GM12878 (cell line): ENCODE measurements at regions not wholly inside any gene's neighbourhood (a gene's known extent, or its start where the extent isn't known, plus 50 kb on each side); places are given as distances from the start of the nearest gene placed in this dataset.

Source experiments
- ATAC-seq: fragments of 200-7000 bp; cut with Tn5 transposase; 3 replicates; pipeline ENCODE4 v1.9.1; 2020; ENCODE audit warnings: mild to moderate bottlenecking, moderate library complexity
- BruUV-seq: library from RNA; stranded (reverse); fragments of 400-500 nt; replicated peaks from 2 replicates; lab custom pipeline; 2021; lab: Mats Ljungman, UMichigan
- CTCF ChIA-PET: fragments of 300-600 bp; sonication (Branson Sonifier 250); formaldehyde crosslinking; extraction: SDS; loops from one replicate; lab custom pipeline; 2021; ENCODE audit warnings: inconsistent platforms; lab: Yijun Ruan, JAX
- POLR2A ChIA-PET: fragments of 350-600 bp; formaldehyde crosslinking; extraction: SDS; loops from one replicate; lab custom pipeline; 2021; ENCODE audit warnings: inconsistent platforms; lab: Charles Lee
- RAD21 ChIA-PET: fragments of 300-600 bp; sonication (Branson Sonifier 250); formaldehyde crosslinking; loops from one replicate; lab custom pipeline; 2023; ENCODE audit warnings: antibody characterized with exemption; ENCODE audit not compliant: unreplicated experiment; lab: Charles Lee
- SMC1A ChIA-PET: fragments of 300-600 bp; sonication (Branson Sonifier 250); formaldehyde crosslinking; loops from one replicate; lab custom pipeline; 2023; ENCODE audit not compliant: unreplicated experiment, uncharacterized antibody; lab: Charles Lee
- DNase-seq: peaks from one replicate; pipeline ENCODE4 v3.0.0-alpha.2; 2011; ENCODE audit warnings: low read depth, low spot score
- FAIRE-seq: peaks from 3 replicates; lab custom pipeline; 2011; peaks lifted over from hg19 to GRCh38; lab: Jason Lieb, UNC
- H2AFZ ChIP-seq: 2 replicates; pipeline ENCODE4 v1.6.0; 2011; ENCODE audit warnings: low read depth, low read length, control low read depth; ENCODE audit not compliant: control insufficient read depth
- H3K27ac ChIP-seq: 2 replicates; pipeline ENCODE4 v1.5.1; 2011; ENCODE audit warnings: control low read depth; ENCODE audit not compliant: control insufficient read depth, insufficient read depth
- H3K27me3 ChIP-seq, 2 experiments: replicated peaks in 1 of 2; 2 replicates each; pipeline versions ENCODE4 v1.6.0 to v1.6.1; 2011; ENCODE audit warnings: low read length in 1 of 2; ENCODE audit not compliant: control insufficient read depth in 2 of 2, insufficient read depth in 2 of 2
- H3K36me3 ChIP-seq, 2 experiments: 2 replicates each; pipeline ENCODE4 v1.5.1; 2011; ENCODE audit warnings: low read length in 1 of 2; ENCODE audit not compliant: control insufficient read depth in 2 of 2, insufficient read depth in 2 of 2
- H3K4me1 ChIP-seq: 2 replicates; pipeline ENCODE4 v1.6.1; 2011; ENCODE audit warnings: mild to moderate bottlenecking, low read length, moderate library complexity, mixed read lengths; ENCODE audit not compliant: control insufficient read depth, insufficient read depth
- H3K4me2 ChIP-seq: 2 replicates; pipeline ENCODE4 v1.6.0; 2011; ENCODE audit warnings: control low read depth; ENCODE audit not compliant: control insufficient read depth, insufficient read depth
- H3K4me3 ChIP-seq: fragments of 200-600 bp; sonication (generic); 2 replicates; pipeline ENCODE4 v1.5.1; 2016
- H3K79me2 ChIP-seq: 2 replicates; pipeline ENCODE4 v1.6.0; 2011; ENCODE audit warnings: low read length; ENCODE audit not compliant: control insufficient read depth, insufficient read depth
- H3K9ac ChIP-seq: 2 replicates; pipeline ENCODE4 v1.8.0; 2011; ENCODE audit warnings: low read length, control low read depth, mixed read lengths; ENCODE audit not compliant: control insufficient read depth, insufficient read depth
- H3K9me3 ChIP-seq: replicated peaks from 3 replicates; pipeline ENCODE4 v1.5.1; 2011; ENCODE audit warnings: mild to moderate bottlenecking, low read length; ENCODE audit not compliant: control insufficient read depth, insufficient read depth
- H4K20me1 ChIP-seq: 2 replicates; pipeline ENCODE4 v1.6.0; 2011; ENCODE audit not compliant: control insufficient read depth, insufficient read depth
- BRCA1 ChIP-seq: IDR thresholded peaks from 2 replicates; pipeline ENCODE4 v1.6.1; 2011; ENCODE audit warnings: low read depth, low read length, improper control_type of control experiment
- CBX3 ChIP-seq: fragments of 200-600 bp; sonication (generic); IDR thresholded peaks from 2 replicates; pipeline ENCODE4 v1.6.1; 2016; ENCODE audit warnings: low read depth, borderline replicate concordance
- NR2C1 ChIP-seq: fragments of 450-650 bp; IDR thresholded peaks from 2 replicates; pipeline ENCODE4 v1.6.1; 2017; ENCODE audit warnings: antibody characterized with exemption, mild to moderate bottlenecking, moderate library complexity
- PAX5 ChIP-seq: IDR thresholded peaks from 2 replicates; pipeline ENCODE4 v1.6.1; 2011; ENCODE audit warnings: low read depth, low read length, borderline replicate concordance
- SMARCA5 ChIP-seq: fragments of 450-650 bp; IDR thresholded peaks from 2 replicates; pipeline ENCODE4 v1.6.1; 2017; ENCODE audit warnings: mild to moderate bottlenecking
- TCF7 ChIP-seq: IDR thresholded peaks from 2 replicates; pipeline ENCODE4 v1.6.1; 2014; ENCODE audit warnings: antibody characterized with exemption, borderline replicate concordance
- in situ Hi-C: fragments of 300-500 bp; cut with MboI; formaldehyde crosslinking; loops from 9 replicates; pipeline ENCODE4 v1.14.3; 2018; ENCODE audit warnings: mixed read lengths
- intact Hi-C: fragments of 100-400 bp; cut with micrococcal nuclease; formaldehyde crosslinking; loops from one replicate; pipeline ENCODE4 v1.14.2; 2022; ENCODE audit not compliant: unreplicated experiment
- TF ChIP-seq, protein P1 (sequence below), 3 experiments: IDR thresholded peaks in 2 of 3; conservative IDR thresholded peaks in 1 of 3; 2 replicates each; pipeline ENCODE4 v1.5.1; 2011; ENCODE audit warnings: low read depth in 3 of 3, low read length in 3 of 3, mild to moderate bottlenecking in 3 of 3, control low read depth in 2 of 3, moderate library complexity in 2 of 3, inconsistent platforms in 1 of 3, mixed read lengths in 1 of 3; ENCODE audit not compliant: control insufficient read depth in 2 of 3, insufficient read depth in 1 of 3; ENCODE audit errors: extremely low read depth in 1 of 3
- TF ChIP-seq, protein P2 (sequence below): IDR thresholded peaks from 2 replicates; pipeline ENCODE4 v1.6.1; 2011; ENCODE audit warnings: low read depth, low read length, improper control_type of control experiment, borderline replicate concordance

DNA sequence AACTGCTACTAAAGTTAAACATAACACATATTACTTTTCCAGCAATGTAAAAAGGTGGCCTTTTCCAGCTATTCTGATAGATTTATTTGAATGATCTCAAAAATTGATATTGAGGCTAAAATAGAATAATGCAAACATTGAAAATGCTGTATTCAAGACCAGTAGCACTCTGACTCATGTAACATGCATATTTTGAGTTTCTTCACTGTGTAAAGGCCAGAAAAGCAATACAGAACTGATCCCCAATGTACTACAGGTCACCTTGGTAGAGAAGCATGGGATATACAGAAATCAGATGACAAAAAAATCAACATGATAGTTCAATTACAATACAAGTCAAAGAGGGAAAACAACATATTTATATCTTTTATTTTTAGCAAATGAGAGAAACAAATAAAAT is 419.6 kb downstream of the DIPK2A start (continued):
- TF ChIP-seq, protein P1, sequence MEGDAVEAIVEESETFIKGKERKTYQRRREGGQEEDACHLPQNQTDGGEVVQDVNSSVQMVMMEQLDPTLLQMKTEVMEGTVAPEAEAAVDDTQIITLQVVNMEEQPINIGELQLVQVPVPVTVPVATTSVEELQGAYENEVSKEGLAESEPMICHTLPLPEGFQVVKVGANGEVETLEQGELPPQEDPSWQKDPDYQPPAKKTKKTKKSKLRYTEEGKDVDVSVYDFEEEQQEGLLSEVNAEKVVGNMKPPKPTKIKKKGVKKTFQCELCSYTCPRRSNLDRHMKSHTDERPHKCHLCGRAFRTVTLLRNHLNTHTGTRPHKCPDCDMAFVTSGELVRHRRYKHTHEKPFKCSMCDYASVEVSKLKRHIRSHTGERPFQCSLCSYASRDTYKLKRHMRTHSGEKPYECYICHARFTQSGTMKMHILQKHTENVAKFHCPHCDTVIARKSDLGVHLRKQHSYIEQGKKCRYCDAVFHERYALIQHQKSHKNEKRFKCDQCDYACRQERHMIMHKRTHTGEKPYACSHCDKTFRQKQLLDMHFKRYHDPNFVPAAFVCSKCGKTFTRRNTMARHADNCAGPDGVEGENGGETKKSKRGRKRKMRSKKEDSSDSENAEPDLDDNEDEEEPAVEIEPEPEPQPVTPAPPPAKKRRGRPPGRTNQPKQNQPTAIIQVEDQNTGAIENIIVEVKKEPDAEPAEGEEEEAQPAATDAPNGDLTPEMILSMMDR (IDR thresholded peaks at IDR 0.05 in 2 of 3, conservative IDR thresholded peaks at IDR 0.05 in 1 of 3; ENCODE audit: control insufficient read depth in 2 of 3, extremely low read depth in 1 of 3, insufficient read depth in 1 of 3, low read depth in 3 of 3, low read length in 3 of 3), result no peak
- no peak for TF ChIP-seq BRCA1
- TF ChIP-seq SMARCA5, result no peak
- TF ChIP-seq PAX5, result no peak
- TF ChIP-seq, protein P2, sequence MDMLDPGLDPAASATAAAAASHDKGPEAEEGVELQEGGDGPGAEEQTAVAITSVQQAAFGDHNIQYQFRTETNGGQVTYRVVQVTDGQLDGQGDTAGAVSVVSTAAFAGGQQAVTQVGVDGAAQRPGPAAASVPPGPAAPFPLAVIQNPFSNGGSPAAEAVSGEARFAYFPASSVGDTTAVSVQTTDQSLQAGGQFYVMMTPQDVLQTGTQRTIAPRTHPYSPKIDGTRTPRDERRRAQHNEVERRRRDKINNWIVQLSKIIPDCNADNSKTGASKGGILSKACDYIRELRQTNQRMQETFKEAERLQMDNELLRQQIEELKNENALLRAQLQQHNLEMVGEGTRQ, result no peak
- TF ChIP-seq TCF7, result no peak

DNA sequence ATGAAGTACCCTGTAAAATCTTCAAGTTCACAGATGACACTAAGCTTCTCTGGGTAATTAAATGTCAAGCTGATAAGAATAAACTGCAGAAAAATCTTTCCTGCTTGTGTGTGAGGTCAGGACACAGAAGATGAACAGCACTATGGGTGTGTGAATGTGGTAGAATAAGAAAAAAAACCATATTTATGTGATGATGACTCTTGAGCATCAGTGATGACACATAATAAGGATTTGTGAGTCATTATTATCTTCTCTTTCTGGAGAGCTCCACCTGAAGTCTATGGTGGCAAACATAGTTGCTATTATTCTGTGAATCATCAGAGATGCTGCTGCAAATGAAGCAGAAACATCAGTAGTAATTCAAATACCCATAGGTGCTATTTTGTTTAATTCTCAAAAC is 422.4 kb downstream of the DIPK2A start:
- ChIA-PET RAD21 (no interaction called here), CTCF (no interaction called here)
- Histone ChIP-seq H3K4me3 (no peak overlapping the region), H3K4me1 (no peaks in the 10 kb centered on the region), H3K79me2 (no peaks in the 10 kb centered on the region), H4K20me1 (no peaks in the 10 kb centered on the region), H3K4me2 (no peak overlapping the region), H2AFZ (no peak overlapping the region), H3K27ac (no peak overlapping the region), H3K9me3 (no peaks in the 10 kb centered on the region)
- intact Hi-C loops, result no loop called here
- no peak for ATAC-seq
- no TSS peak for BruUV-seq
- TF ChIP-seq NR2C1 (no peak), CBX3 (no peak)
- TF ChIP-seq, all 136 proteins: peak for 0
- ChIA-PET SMC1A (no interaction called here), POLR2A (no interaction called here)
- no peaks in the 10 kb centered on the region for H3K36me3 ChIP-seq
- FAIRE-seq (no peak), DNase-seq (no peak)
- no peaks in the 10 kb centered on the region for H3K27me3 ChIP-seq
- in situ Hi-C loops, result no loop called here
- no peak overlapping the region for H3K9ac ChIP-seq
